ENCODE measurements at regions not wholly inside any gene's neighbourhood (a gene's known extent, or its start where the extent isn't known, plus 50 kb on each side); places are given as distances from the start of the nearest gene placed in this dataset.

GRCh38 chr9:95751520-95751790 lies 124.0 kb upstream of the ERCC6L2 start:
- Histone ChIP-seq H2AFZ (replicated peaks; ENCODE audit: low read length, poor library complexity) (no peak overlapping the region), H2BK5ac (ENCODE audit: low read depth, low read length, poor library complexity, severe bottlenecking) (no peak overlapping the region), H2BK20ac (ENCODE audit: low read depth, low read length) (no peak overlapping the region), H3K18ac (ENCODE audit: low read depth, low read length) (no peak overlapping the region), H4K8ac (ENCODE audit: low read depth in 2 of 2, low read length in 2 of 2) (no peak overlapping the region), H3K27me3 (ENCODE audit: control insufficient read depth, insufficient read depth, low read length) (no peaks in the 10 kb centered on the region; the same call in 1 of the 2 replicates), H3K4me1 (ENCODE audit: control insufficient read depth, insufficient read depth, low read length) (peaks cover 4% of the 10 kb centered on the region; the same call in 1 of the 2 replicates), H3K9me3 (ENCODE audit: control insufficient read depth, insufficient read depth, low read length) (no peaks in the 10 kb centered on the region), H3K14ac (replicated peaks; ENCODE audit: low read depth, low read length) (no peak overlapping the region), H2BK15ac (ENCODE audit: low read depth, low read length) (no peak overlapping the region), H2AK5ac (ENCODE audit: low read depth, low read length) (no peak overlapping the region), H3K23ac (ENCODE audit: low read depth, low read length) (no peak overlapping the region), H4K91ac (ENCODE audit: insufficient read depth, low read depth, low read length) (no peak overlapping the region), H3K4ac (ENCODE audit: low read depth, low read length) (no peak overlapping the region), H4K20me1 (ENCODE audit: insufficient read depth, low read length) (no peaks in the 10 kb centered on the region), H3K36me3 (ENCODE audit: control insufficient read depth, insufficient read depth, low read length) (no peaks in the 10 kb centered on the region), H2BK120ac (ENCODE audit: low read depth, low read length) (no peak overlapping the region), H3K56ac (ENCODE audit: extremely low read depth, insufficient read depth, low read length) (no peak overlapping the region), H3K9ac (ENCODE audit: low read depth, low read length) (no peak overlapping the region), H3K27ac (ENCODE audit: insufficient read depth, low read length) (no peak overlapping the region), H3K79me1 (ENCODE audit: low read depth in 1 of 2, low read length in 2 of 2) (no peaks in the 10 kb centered on the region), H3K4me2 (ENCODE audit: low read depth, low read length) (no peak overlapping the region), H3K4me3 (ENCODE audit: insufficient read depth, low read depth, low read length) (no peak overlapping the region), H2AK9ac (replicated peaks; ENCODE audit: low read depth, low read length, poor library complexity) (no peak overlapping the region), H3K9me1 (ENCODE audit: insufficient read depth, low read length) (no peaks in the 10 kb centered on the region; the same call in 1 of the 2 replicates), H4K5ac (ENCODE audit: low read depth, low read length) (no peak overlapping the region)
- dilution Hi-C loops (cut with HindIII; ENCODE audit: low sequenced_read_pairs, unreplicated experiment) = no loop called here
- DNase-seq (no peak), ATAC-seq (ENCODE audit: low read depth) (no peak)
- 100% methylated on average over 1 of the region's 2 CpGs; no CpG with 5 or more reads in 1 of the 2 experiments for WGBS, 2 experiments (ENCODE audit: extremely low coverage in 2 of 2, insufficient read length in 1 of 2)
- ChIA-PET CTCF (no interaction called here), POLR2A (ENCODE audit: unreplicated experiment) (no interaction called here)
- intact Hi-C loops (cut with micrococcal nuclease) = no loop called here
- no peak for TF ChIP-seq ELK1 (IDR thresholded peaks at IDR 0.05; ENCODE audit: borderline replicate concordance, low read depth, low read length)
- TF ChIP-seq NFE2L2 (IDR thresholded peaks at IDR 0.05; ENCODE audit: low read depth, low read length) = no peak
- TF ChIP-seq MAZ (IDR thresholded peaks at IDR 0.05; ENCODE audit: borderline replicate concordance, low read depth, low read length) = no peak
- TF ChIP-seq USF2 (IDR thresholded peaks at IDR 0.05; ENCODE audit: low read depth, low read length) = no peak
- TF ChIP-seq RFX5 (IDR thresholded peaks at IDR 0.05; ENCODE audit: low read depth, low read length) = no peak
- no peak for TF ChIP-seq RCOR1 (IDR thresholded peaks at IDR 0.05; ENCODE audit: insufficient replicate concordance, low read length)
- TF ChIP-seq MAFK (IDR thresholded peaks at IDR 0.05; ENCODE audit: low read depth, low read length) = no peak
- BruUV-seq (replicated peaks) = no TSS peak
- in situ Hi-C loops (cut with MboI; ENCODE audit: low sequenced_read_pairs) = no loop called here
